H7 (cell line): ENCODE measurements at regions not wholly inside any gene's neighbourhood (a gene's known extent, or its start where the extent isn't known, plus 50 kb on each side); places are given as distances from the start of the nearest gene placed in this dataset.
A peak's percentile ranks its signal among the peaks of the same experiment; 100 is the strongest.
"Not testable (repeated sequence)": the region's sequence is repeated elsewhere in the genome, so short reads cannot be mapped to it uniquely, and the experiment has no call there.

Experiments used
- DNase-seq: peaks from one replicate; pipeline ENCODE4 v3.0.0; 2012
- H3K27me3 ChIP-seq: 2 replicates; pipeline ENCODE4 v1.6.0; 2011; ENCODE audit warnings: mild to moderate bottlenecking, low read length; ENCODE audit not compliant: control insufficient read depth, insufficient read depth
- H3K36me3 ChIP-seq: replicated peaks from 2 replicates; pipeline ENCODE4 v1.5.1; 2011; ENCODE audit warnings: low read length; ENCODE audit not compliant: control insufficient read depth, insufficient read depth
- H3K4me3 ChIP-seq: 2 replicates; pipeline ENCODE4 v1.5.1; 2011; ENCODE audit warnings: low read depth, mild to moderate bottlenecking, control low read depth, low read length, moderate library complexity; ENCODE audit not compliant: insufficient read depth

DNA sequence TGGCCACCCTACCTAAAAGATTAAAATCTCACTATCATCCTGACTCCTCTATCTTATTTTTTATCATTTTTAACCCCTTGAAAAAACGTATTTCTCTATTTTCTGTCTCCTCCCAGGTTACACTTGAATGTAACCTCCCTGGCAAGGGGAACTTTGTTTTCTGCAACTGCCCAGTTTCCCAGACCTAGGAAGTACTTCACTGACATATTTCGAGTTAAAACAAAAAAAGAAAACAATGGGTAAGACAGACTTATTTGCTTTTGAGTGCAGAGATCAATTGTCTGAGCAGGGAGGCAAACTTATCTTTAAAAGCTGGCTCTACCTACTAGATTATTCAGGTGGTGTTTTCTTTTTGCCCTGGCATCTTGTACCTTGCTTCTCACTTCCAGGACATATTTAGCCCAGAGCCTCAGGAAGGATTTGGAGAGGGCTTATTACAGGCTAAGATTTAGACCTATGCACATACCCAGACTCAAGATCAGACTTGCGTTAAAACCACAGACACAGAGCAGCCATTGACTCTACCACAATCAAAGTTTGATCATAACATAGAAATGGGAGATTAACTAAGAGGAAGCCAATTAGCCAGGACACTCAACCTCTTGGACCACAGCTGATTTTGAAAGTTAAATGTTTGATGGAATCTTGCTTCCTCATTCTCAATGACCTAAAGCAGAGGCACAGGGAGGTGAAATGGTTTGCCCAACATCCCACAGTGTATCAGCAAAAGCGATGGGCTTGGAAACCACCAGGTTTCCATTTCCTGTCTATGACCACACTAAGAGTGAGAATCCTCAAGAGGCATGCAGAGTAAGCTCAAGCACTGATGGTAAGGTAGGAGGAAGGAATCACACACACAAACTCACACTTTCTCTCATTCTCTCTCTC lies 169.5 kb upstream of the THBS1 start:
- Histone ChIP-seq H3K4me3 (no peak overlapping the region), H3K36me3 (no peaks in the 10 kb centered on the region), H3K27me3 (no peaks in the 10 kb centered on the region)
- DNase-seq, result no peak

DNA sequence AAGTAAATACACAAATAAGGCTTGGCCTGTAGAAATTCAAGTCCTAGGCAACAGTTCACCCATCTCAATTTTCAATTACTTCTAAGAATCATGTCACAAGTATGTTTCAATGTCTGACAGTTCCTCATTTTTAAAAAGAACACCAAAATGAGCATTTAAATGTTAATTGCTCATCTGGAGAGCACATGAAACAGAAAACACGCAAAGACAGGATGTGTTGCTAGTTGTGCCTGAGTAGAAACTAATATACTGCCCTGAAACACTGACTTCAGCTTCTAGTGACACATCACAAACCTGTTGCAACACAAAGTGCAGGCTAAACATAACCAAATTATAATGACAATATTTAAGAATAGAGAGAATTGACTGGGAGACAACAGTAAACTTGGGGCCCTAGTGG lies 167.3 kb upstream of the THBS1 start:
- Histone ChIP-seq H3K4me3 (no peak overlapping the region), H3K36me3 (no peaks in the 10 kb centered on the region), H3K27me3 (no peaks in the 10 kb centered on the region)
- no peak for DNase-seq

DNA sequence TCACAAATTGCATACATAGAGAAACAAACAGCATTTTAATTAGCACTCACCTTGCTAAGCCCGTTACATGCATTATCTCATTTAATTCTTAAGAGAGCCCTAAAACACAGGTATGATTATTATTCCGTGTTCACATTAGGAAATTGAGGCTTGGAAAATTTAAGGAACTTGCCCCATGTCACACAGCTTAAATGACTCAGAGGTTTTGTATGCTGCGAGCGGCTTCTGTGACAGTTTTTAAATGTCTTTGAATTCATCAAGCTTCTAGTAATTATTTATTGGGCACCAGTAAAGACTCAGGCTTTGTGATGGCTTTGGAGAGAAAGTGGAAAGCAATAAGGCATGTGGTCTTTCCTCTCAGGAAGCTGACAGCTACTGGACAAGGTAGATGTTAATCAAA lies 166.7 kb upstream of the THBS1 start:
- H3K36me3 ChIP-seq, result no peaks in the 10 kb centered on the region
- DNase-seq, result no peak
- no peaks in the 10 kb centered on the region for H3K27me3 ChIP-seq
- no peak overlapping the region for H3K4me3 ChIP-seq

DNA sequence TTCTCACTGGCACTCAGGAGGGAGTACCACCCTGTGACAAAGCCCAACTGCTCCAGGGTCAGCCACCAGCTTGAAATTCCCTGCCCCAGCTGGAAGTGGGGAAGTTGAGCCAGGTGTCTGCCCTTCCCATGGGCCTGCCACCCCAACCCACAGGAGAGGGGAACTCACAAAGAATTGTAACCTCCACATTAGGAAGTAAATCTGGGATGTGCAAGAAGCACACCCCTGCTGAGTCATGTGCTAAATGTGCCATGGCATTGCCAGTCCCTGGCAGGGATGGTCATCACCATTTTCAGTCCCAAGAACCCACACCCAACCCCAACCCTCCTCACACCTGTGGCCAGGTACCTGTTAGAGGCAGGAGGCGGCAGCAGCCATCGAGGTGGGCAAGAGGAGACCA lies 165.2 kb upstream of the THBS1 start:
- no peak for DNase-seq
- Histone ChIP-seq H3K4me3 (no peak overlapping the region), H3K36me3 (no peaks in the 10 kb centered on the region), H3K27me3 (no peaks in the 10 kb centered on the region)

DNA sequence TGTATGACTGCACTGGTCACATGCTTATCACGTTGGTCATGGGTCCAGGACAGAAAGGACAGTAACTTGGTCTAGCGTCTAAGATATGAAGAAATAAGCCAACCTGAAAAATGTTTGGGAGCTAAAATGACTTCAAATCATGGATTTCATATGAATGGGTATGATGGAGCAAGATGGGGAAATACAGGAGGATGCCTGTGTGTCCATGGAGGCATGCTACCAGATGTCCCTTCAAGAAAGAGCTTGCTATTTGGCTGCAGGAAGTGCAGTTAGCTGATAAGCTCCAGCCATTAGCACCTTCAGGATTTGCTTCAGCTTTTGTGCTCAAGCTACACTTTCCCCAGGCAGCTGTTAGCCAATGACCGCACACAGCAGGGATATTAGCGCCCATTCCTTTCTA lies 164.6 kb upstream of the THBS1 start:
- Histone ChIP-seq H3K4me3 (no peak overlapping the region), H3K36me3 (no peaks in the 10 kb centered on the region), H3K27me3 (no peaks in the 10 kb centered on the region)
- no peak for DNase-seq

DNA sequence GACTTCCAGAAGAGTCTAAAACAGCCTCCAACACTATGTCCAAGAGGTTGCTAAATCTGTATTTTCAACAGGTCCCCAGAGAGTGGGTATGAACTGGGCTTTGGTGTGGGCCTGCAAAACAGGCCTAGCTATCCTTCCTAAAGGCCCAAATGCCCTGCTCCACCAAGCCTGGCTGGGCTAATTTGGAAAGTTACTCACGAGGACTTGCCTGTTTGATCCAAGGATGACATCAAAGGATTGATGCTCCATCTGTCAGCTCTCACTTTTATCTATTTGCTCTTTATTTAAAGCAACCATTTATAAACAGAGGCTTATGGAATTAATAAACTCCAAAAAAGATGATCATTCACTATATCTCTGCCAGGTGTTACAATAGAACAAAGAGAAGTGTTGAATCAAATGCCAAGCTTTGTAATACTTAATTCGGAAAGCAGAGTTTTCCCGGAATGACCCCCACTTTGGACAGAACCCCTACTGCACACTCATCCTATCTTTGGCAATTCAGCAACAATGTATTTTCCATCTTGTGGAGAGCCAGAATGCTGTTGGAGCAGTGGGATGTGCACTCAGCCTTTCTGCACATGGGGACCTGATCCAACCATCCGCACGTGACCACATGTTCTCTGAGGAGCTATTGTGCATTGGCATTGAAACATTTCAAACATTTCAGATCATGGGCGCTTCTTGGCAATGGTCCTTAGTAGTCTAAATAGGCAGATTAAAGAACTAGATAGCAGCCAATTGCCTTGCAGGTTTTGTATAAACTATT lies 163.3 kb upstream of the THBS1 start:
- H3K27me3 ChIP-seq, result no peaks in the 10 kb centered on the region
- H3K4me3 ChIP-seq, result no peak overlapping the region
- H3K36me3 ChIP-seq, result no peaks in the 10 kb centered on the region
- no peak for DNase-seq

DNA sequence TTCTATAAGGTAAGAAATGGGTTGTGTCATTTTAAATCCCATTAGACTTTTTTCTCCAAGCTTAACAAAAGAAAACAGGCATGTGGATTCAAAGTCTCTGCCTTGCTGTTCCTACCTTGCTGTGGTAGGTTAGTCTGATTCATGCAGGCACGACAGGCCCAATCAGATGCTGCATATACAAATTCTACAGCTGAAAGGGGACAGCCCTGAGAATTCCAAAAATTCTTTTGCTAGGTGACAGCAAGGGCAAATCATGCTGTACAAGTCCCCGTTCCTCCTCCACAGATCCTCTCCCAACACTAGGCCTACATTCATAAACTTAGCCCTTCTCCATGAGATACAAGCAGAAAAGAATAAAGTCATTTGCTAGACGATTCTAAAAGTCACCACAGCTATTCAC lies 161.2 kb upstream of the THBS1 start:
- Histone ChIP-seq H3K4me3 (no peak overlapping the region), H3K36me3 (no peaks in the 10 kb centered on the region), H3K27me3 (no peaks in the 10 kb centered on the region)
- DNase-seq, result no peak

DNA sequence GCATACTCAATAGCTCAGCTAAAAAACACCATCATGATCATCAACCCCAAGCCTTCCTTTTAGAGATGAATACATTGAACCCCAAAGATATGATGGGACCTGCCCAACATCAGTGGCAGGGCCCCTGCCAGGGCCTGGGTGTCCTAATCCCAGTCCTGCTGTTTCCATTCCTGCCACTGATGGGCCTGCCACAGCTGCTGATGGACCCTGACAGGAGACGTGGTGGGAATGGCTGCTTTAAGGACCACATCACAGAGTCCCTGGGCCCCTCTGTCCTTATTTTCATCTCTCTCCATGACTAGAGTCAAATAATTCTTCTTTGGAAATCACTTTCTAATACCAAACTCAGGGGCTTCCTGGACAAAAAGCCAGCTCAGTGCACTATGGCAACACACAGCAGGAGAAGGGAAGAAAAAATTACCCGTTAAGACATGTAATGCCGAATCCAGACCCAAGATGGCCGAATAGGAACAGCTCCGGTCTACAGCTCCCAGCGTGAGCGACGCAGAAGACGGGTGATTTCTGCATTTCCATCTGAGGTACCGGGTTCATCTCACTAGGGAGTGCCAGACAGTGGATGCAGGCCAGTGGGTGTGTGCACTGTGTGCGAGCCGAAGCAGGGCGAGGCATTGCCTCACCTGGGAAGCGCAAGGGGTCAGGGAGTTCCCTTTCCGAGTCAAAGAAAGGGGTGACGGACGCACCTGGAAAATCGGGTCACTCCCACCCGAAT lies 160.6 kb upstream of the THBS1 start:
- not testable (repeated sequence) for H3K36me3 ChIP-seq, H3K27me3 ChIP-seq, DNase-seq
- H3K4me3 ChIP-seq, result peak overlapping the region; percentile 23

DNA sequence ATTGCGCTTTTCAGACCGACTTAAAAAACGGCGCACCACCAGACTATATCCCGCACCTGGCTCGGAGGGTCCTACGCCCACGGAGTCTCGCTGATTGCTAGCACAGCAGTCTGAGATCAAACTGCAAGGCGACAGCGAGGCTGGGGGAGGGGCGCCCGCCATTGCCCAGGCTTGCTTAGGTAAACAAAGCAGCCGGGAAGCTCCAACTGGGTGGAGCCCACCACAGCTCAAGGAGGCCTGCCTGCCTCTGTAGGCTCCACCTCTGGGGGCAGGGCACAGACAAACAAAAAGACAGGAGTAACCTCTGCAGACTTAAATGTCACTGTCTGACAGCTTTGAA lies 160.1 kb upstream of the THBS1 start:
- peak overlapping the region; percentile 23 for H3K4me3 ChIP-seq
- not testable (repeated sequence) for DNase-seq

DNA sequence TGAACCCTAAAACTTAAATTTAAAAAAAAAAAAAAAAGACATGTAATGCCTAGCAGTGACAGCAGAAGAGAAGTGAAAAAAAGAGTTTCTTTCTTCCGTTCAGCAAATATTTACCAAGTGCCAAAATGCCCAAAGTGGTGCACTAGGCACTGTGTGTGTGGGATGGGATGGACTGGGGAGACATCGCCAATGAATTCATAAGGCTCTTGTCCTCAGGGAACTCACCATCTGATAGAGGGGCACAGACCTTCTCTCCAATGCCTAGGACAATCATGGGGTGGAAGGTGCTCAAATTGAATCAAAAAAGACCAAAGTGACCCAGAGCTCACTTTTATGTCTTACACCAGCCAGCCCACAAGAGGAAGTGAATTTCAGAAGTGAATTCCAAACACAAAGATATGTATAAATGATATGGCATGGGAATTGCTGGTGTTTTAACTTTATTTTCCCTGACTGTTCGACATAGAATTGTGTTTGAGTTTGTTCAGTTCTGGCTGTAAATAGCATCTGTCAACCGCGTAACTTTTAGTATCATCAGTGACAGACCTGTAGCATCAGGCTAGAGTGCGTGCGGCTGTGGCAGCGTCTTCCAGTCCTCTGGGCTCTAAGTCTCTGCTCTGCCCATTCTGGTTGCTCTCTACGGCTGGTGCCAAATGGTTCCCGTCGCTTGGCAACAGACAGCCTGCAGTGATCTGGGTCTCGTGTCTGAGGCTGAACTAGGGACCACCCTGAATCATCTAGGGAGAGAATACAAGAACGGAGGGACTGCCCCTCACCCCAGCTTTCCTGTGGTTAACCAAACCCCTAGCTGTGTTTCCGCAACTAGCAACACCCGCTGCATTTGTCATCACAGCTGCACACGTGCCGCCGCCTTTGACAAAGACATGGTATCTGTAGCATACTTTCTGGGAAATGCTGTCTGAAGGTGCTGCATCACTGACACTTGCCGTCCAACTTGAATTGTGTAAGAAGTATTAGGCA lies 154.0 kb upstream of the THBS1 start:
- no peak for DNase-seq
- Histone ChIP-seq H3K4me3 (no peak overlapping the region), H3K27me3 (no peaks in the 10 kb centered on the region), H3K36me3 (no peaks in the 10 kb centered on the region)

More for the DNA sequence above, 160.1 kb upstream of the THBS1 start:
- not testable (repeated sequence) for H3K36me3 ChIP-seq, H3K27me3 ChIP-seq

DNA sequence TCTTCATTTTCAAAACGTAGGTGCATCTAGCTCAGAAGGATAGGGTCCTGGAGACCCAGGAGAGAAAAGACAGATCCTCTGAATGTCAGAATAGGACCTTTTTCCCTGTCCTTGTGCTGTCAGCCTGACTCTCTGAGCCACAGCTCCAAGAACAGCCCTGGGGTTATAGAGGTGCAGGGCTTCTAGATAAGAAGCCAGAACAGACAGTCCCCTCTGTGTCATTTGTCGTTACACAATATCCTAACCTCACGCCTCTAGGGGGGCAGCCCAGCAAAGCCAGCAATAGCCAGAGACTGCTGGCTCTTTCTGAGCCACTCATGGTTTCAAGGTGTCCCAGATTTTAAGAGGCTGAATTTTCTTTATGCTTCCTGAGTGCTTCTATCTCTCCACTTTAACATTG lies 153.2 kb upstream of the THBS1 start:
- Histone ChIP-seq H3K4me3 (no peak overlapping the region), H3K27me3 (no peaks in the 10 kb centered on the region), H3K36me3 (no peaks in the 10 kb centered on the region)
- no peak for DNase-seq

DNA sequence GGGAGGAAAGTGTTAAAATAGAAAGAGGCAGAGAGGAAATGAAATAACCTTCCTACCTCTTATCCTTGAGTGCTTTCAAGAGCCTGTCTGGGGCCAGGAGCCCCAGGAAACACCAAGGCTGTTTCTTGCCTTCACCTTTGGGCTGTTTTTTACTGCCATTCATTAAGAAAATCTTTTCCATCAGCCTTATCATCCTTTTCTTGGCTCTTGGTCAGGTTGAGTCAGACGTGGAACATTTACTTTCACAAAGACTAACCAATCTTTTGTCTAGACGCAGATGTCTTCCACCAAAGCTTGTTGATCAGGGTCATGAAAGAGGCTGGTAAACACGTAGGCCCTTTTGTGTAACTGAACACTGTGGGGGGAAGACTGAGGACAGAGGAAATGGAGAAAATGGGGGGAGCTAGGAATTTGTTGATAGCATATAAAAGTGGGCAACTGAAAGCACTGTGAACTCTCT lies 151.0 kb upstream of the THBS1 start:
- no peaks in the 10 kb centered on the region for H3K27me3 ChIP-seq
- no peak overlapping the region for H3K4me3 ChIP-seq
- no peaks in the 10 kb centered on the region for H3K36me3 ChIP-seq
- no peak for DNase-seq

DNA sequence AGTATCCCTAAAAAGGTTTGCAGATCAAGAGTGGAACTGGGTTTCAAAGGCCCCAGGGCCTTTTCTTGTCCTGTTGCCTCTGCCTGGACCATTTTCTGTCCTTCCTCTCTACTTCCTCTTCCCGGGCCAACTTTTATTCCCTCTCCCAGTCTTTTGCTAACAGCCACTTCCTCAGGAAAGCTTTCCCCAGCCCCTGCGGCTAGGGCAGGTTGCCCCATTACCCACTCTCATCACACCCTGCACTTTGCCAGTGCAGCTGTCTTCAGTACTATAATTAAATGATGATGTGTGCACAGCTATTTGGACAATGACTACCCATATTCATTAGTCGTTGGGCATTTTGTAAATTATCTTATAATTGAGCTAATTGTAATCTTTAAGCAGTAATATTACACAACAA lies 150.5 kb upstream of the THBS1 start:
- Histone ChIP-seq H3K36me3 (no peaks in the 10 kb centered on the region), H3K27me3 (no peaks in the 10 kb centered on the region), H3K4me3 (no peak overlapping the region)
- no peak for DNase-seq

DNA sequence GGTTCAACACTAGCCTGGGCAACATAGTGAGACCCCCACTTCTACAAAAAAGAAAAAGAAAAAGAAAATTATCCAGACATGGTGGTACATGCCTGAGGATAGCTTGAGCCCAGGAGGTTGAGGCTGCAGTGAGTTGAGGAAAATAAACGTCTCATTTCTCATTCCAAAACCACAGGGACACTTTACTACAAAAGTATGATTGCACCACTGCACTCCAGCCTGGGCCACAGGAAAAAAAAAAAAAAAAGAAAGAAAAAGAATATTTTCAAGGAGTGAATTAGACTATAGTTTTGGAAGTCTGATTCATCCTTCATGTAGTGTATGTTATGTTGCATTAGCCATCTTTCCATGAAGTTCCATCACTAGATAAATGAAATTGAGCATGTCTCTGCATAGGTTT lies 149.5 kb upstream of the THBS1 start:
- H3K4me3 ChIP-seq, result no peak overlapping the region
- H3K36me3 ChIP-seq, result no peaks in the 10 kb centered on the region
- no peaks in the 10 kb centered on the region for H3K27me3 ChIP-seq
- DNase-seq, result no peak
